HG03378 (cell line): ENCODE measurements at regions not wholly inside any gene's neighbourhood (a gene's known extent, or its start where the extent isn't known, plus 50 kb on each side); places are given as distances from the start of the nearest gene placed in this dataset.

ENCODE experiments used
- ATAC-seq: cut with Tn5 transposase; IDR thresholded peaks from one replicate; pipeline ENCODE4 v1.9.1; 2021; ENCODE audit warnings: mild to moderate bottlenecking, moderate library complexity; ENCODE audit not compliant: unreplicated experiment

DNA sequence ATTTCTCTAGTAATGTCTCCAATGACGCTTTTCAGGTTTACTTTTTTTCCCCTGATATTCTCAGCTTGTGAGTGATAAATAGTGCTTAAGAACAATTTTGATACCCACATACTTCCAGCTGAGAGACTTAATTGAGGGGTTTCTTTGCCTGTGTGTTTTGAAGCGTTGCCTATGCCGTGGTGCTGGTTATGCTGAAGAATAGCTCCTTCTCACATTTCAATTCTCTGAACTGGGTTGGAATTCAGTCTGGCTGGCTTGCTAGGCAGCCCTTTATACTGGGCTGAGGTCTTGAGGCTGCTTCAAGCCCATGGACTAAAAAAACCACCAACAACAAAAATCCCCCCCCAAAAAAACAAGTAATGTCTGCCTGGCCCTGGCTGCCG lies 87.4 kb downstream of the CHST2 start:
- no peak for ATAC-seq

GRCh38 chr3:143207338-143207961 lies 87.9 kb downstream of the CHST2 start:
- peak; percentile 88 for ATAC-seq

GRCh38 chr3:143208976-143209714 lies 89.6 kb downstream of the CHST2 start:
- no peak for ATAC-seq

DNA sequence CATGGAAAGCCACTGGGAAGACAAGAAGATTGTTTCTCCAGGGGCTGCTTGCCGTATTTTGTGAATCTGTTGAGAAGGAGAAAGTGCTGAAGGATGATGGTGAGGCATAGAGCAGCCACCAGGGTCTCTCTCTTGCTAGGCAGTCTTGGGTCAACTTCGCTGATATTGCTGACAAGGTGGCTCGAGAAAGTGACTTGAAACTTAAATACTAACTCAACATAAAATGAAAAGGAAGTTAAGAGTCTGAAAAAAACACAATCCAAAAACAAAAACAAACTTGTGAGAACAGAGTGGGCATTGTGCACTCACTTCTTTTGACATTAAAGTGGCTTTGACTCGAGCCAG lies 90.1 kb downstream of the CHST2 start:
- no peak for ATAC-seq

DNA sequence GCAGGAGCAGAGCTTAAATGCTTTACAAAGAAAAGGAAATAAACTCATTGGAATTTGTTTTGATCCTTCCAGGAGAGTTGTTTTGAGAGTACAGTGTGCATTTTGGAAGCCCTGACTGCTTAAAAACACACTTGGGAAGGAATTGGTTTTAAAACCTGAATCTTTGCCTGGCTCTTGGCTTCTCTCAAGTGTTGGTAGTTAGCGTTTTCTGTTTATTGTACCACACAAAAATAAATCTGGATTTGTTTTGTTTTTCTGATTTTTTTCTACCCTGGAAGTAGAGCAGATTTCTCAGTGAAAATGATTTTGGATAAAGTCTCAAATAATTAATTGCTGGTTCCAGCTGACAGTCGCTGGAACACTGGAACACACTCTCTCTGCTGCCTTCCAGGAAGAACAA lies 90.6 kb downstream of the CHST2 start:
- no peak for ATAC-seq

GRCh38 chr3:143215059-143215458 lies 95.5 kb downstream of the CHST2 start:
- ATAC-seq: no peak
